Body of pancreas (tissue), 4 donors: ENCODE measurements at regions not wholly inside any gene's neighbourhood (a gene's known extent, or its start where the extent isn't known, plus 50 kb on each side); places are given as distances from the start of the nearest gene placed in this dataset.

Experiments
- POLR2A ChIP-seq, 3 donors: fragments of 450-650 bp; IDR thresholded peaks; one replicate each; pipeline ENCODE4 v1.6.1; 2016; ENCODE audit warnings: antibody characterized with exemption in 3 of 3, mild to moderate bottlenecking in 2 of 3
- TF ChIP-seq, protein P1 (sequence below), 7 experiments: fragments of 450-650 bp in 4 of 7; fragments of 200-600 bp in 3 of 7; sonication (generic) in 3 of 7; IDR thresholded peaks; one replicate each; pipeline ENCODE4 v1.5.1; 2016 to 2019; ENCODE audit warnings: antibody characterized with exemption in 7 of 7

- TF ChIP-seq, protein P1, sequence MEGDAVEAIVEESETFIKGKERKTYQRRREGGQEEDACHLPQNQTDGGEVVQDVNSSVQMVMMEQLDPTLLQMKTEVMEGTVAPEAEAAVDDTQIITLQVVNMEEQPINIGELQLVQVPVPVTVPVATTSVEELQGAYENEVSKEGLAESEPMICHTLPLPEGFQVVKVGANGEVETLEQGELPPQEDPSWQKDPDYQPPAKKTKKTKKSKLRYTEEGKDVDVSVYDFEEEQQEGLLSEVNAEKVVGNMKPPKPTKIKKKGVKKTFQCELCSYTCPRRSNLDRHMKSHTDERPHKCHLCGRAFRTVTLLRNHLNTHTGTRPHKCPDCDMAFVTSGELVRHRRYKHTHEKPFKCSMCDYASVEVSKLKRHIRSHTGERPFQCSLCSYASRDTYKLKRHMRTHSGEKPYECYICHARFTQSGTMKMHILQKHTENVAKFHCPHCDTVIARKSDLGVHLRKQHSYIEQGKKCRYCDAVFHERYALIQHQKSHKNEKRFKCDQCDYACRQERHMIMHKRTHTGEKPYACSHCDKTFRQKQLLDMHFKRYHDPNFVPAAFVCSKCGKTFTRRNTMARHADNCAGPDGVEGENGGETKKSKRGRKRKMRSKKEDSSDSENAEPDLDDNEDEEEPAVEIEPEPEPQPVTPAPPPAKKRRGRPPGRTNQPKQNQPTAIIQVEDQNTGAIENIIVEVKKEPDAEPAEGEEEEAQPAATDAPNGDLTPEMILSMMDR (IDR thresholded peaks at IDR 0.05): no peak
- TF ChIP-seq POLR2A (IDR thresholded peaks at IDR 0.05): no peak
These were observed 318.4 kb downstream of the GLRX3 start for GRCh38 chr10:130454543-130455000.
